SK-N-MC (cell line): ENCODE measurements at regions not wholly inside any gene's neighbourhood (a gene's known extent, or its start where the extent isn't known, plus 50 kb on each side); places are given as distances from the start of the nearest gene placed in this dataset.

ENCODE experiments used
- EZH2 ChIP-seq: fragments of 200-600 bp; sonication (generic); IDR thresholded peaks from one replicate; pipeline ENCODE4 v1.6.1; 2017; ENCODE audit warnings: antibody characterized with exemption
- FOXP2 ChIP-seq: optimal IDR thresholded peaks from 2 replicates; pipeline ENCODE3; 2011; ENCODE audit warnings: mild to moderate bottlenecking, moderate library complexity; ENCODE audit not compliant: insufficient read depth; ENCODE audit errors: extremely low read length, control extremely low read depth
- POLR2AphosphoS5 ChIP-seq: IDR thresholded peaks from 2 replicates; pipeline ENCODE4 v1.6.1; 2012; ENCODE audit warnings: mild to moderate bottlenecking, low read depth, low read length, borderline replicate concordance

DNA sequence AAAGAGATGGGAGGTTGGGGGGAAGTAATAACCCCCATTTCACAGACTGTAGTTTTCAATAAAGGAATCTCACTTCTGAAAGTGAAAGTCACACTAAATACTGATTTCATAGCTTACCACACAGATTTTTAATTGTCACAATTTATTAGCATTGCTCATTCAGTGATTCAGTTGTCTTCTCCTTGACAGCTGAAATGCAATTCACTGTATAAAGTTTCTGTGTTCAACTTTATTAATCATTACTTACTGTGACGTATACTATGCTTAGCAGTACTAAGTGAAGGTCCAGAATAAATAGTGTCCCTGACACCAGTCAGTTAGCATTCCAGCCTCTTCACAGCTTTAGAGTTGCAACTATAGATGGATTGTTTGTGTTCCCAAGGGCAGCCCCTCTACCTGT is 324.1 kb upstream of the CRIM1 start:
- TF ChIP-seq POLR2AphosphoS5 (no peak), EZH2 (no peak), FOXP2 (no peak)
